Stimulated activated CD4-positive, alpha-beta T cell treated with anti-CD3 and anti-CD28 coated beads, Interleukin-4, amount 100 ng/mL, for 4 hours (primary cell): ENCODE measurements at regions not wholly inside any gene's neighbourhood (a gene's known extent, or its start where the extent isn't known, plus 50 kb on each side); places are given as distances from the start of the nearest gene placed in this dataset.
"Not testable (repeated sequence)": the region's sequence is repeated elsewhere in the genome, so short reads cannot be mapped to it uniquely, and the experiment has no call there.

Experiments used
- DNase-seq, 2 experiments: peaks; one replicate each; pipeline ENCODE4 v3.0.0-alpha.2; 2020

GRCh38 chr13:44780591-44781280, 204.6 kb upstream of the TSC22D1 start:
- no peak for DNase-seq

GRCh38 chr13:44778761-44779484, 202.8 kb upstream of the TSC22D1 start:
- DNase-seq: no peak

GRCh38 chr13:44775290-44775689, 199.2 kb upstream of the TSC22D1 start:
- not testable (repeated sequence) for DNase-seq

GRCh38 chr13:44770951-44771350, 194.8 kb upstream of the TSC22D1 start:
- no peak for DNase-seq

GRCh38 chr13:44769686-44770085, 193.6 kb upstream of the TSC22D1 start:
- DNase-seq: no peak

GRCh38 chr13:44768775-44769581, 192.8 kb upstream of the TSC22D1 start:
- DNase-seq: peak; percentile 6 to 50

GRCh38 chr13:44768239-44768638, 192.1 kb upstream of the TSC22D1 start:
- peak in 1 of 2 experiments; percentile 31 for DNase-seq

- DNase-seq: no peak
These were observed 188.9 kb upstream of the TSC22D1 start for GRCh38 chr13:44765001-44765471.

GRCh38 chr13:44764302-44764692, 188.2 kb upstream of the TSC22D1 start:
- DNase-seq: no peak

GRCh38 chr13:44763615-44764301, 187.6 kb upstream of the TSC22D1 start:
- DNase-seq: no peak

GRCh38 chr13:44762911-44763310, 186.8 kb upstream of the TSC22D1 start:
- no peak for DNase-seq

GRCh38 chr13:44760434-44760833, 184.3 kb upstream of the TSC22D1 start:
- DNase-seq: no peak

GRCh38 chr13:44759384-44760360, 183.5 kb upstream of the TSC22D1 start:
- DNase-seq: no peak

- peak in 1 of 2 experiments; percentile 8 for DNase-seq
These were observed 182.7 kb upstream of the TSC22D1 start for GRCh38 chr13:44758630-44759383.

GRCh38 chr13:44757671-44758070, 181.5 kb upstream of the TSC22D1 start:
- DNase-seq: no peak

- no peak for DNase-seq
These were observed 180.2 kb upstream of the TSC22D1 start for GRCh38 chr13:44756276-44756810.

- no peak for DNase-seq
These were observed 179.7 kb upstream of the TSC22D1 start for GRCh38 chr13:44755872-44756271.

GRCh38 chr13:44752164-44752563, 176.0 kb upstream of the TSC22D1 start:
- no peak for DNase-seq

GRCh38 chr13:44750630-44751029, 174.5 kb upstream of the TSC22D1 start:
- DNase-seq: no peak

GRCh38 chr13:44749906-44750305, 173.8 kb upstream of the TSC22D1 start:
- no peak for DNase-seq

- no peak for DNase-seq
These were observed 172.3 kb upstream of the TSC22D1 start for GRCh38 chr13:44748439-44748838.
